Chondrocyte (in vitro differentiated cells): ENCODE measurements at regions not wholly inside any gene's neighbourhood (a gene's known extent, or its start where the extent isn't known, plus 50 kb on each side); places are given as distances from the start of the nearest gene placed in this dataset.
A peak's percentile ranks its signal among the peaks of the same experiment; 100 is the strongest.

ENCODE experiments used
- DNase-seq: peaks from one replicate; pipeline ENCODE4 v3.0.0; 2021; ENCODE audit warnings: mixed read lengths, low spot score
- H3K27ac Mint-ChIP-seq: one replicate; pipeline ENCODE4 v1.8.0; 2021; ENCODE audit warnings: mild to moderate bottlenecking, moderate library complexity, mixed read lengths; ENCODE audit not compliant: unreplicated experiment
- H3K27me3 Mint-ChIP-seq: 2 replicates; pipeline ENCODE4 v1.8.0; 2021; ENCODE audit warnings: low read depth, mixed read lengths
- H3K36me3 Mint-ChIP-seq: 2 replicates; pipeline ENCODE4 v1.8.0; 2021; ENCODE audit warnings: low read depth, mixed read lengths
- H3K4me1 Mint-ChIP-seq: 2 replicates; pipeline ENCODE4 v1.8.0; 2021; ENCODE audit warnings: low read depth, mild to moderate bottlenecking, mixed read lengths
- H3K4me3 Mint-ChIP-seq: one replicate; pipeline ENCODE4 v1.8.0; 2021; ENCODE audit warnings: mild to moderate bottlenecking, moderate library complexity, mixed read lengths; ENCODE audit not compliant: unreplicated experiment
- H3K9me3 Mint-ChIP-seq: 2 replicates; pipeline ENCODE4 v1.8.0; 2021; ENCODE audit warnings: low read depth, mixed read lengths
- CTCF ChIP-seq: fragments of 200-600 bp; sonication (generic); IDR thresholded peaks from 2 replicates; pipeline ENCODE4 v1.5.0; 2021; ENCODE audit warnings: antibody characterized with exemption, mild to moderate bottlenecking, moderate library complexity

GRCh38 chr11:106449763-106450162 is 372.3 kb downstream of the AASDHPPT start:
- H3K4me3 Mint-ChIP-seq, result no peak overlapping the region
- H3K27me3 Mint-ChIP-seq, result no peaks in the 10 kb centered on the region
- H3K27ac Mint-ChIP-seq, result peak overlapping the region; percentile 23
- peaks cover 17% of the 10 kb centered on the region for H3K9me3 Mint-ChIP-seq
- H3K36me3 Mint-ChIP-seq, result peaks cover 4% of the 10 kb centered on the region
- no peak for TF ChIP-seq CTCF
- H3K4me1 Mint-ChIP-seq, result peaks cover 5% of the 10 kb centered on the region
- DNase-seq, result no peak

- no peak for TF ChIP-seq CTCF
- H3K4me3 Mint-ChIP-seq, result no peak overlapping the region
- no peak for DNase-seq
- H3K4me1 Mint-ChIP-seq, result peaks cover 5% of the 10 kb centered on the region
- no peak overlapping the region for H3K27ac Mint-ChIP-seq
- H3K27me3 Mint-ChIP-seq, result no peaks in the 10 kb centered on the region
- H3K9me3 Mint-ChIP-seq, result peaks cover 21% of the 10 kb centered on the region
- H3K36me3 Mint-ChIP-seq, result peaks cover 4% of the 10 kb centered on the region
Measured at GRCh38 chr11:106451228-106451922, 373.9 kb downstream of the AASDHPPT start.

GRCh38 chr11:106456647-106457046 is 379.2 kb downstream of the AASDHPPT start:
- Mint-ChIP-seq H3K36me3 (peaks cover 4% of the 10 kb centered on the region), H3K4me1 (peaks cover 36% of the 10 kb centered on the region), H3K27ac (no peak overlapping the region), H3K4me3 (no peak overlapping the region), H3K9me3 (peaks cover 21% of the 10 kb centered on the region), H3K27me3 (no peaks in the 10 kb centered on the region)
- no peak for DNase-seq
- no peak for TF ChIP-seq CTCF

GRCh38 chr11:106457727-106458126 is 380.3 kb downstream of the AASDHPPT start:
- Mint-ChIP-seq H3K36me3 (peaks cover 4% of the 10 kb centered on the region), H3K9me3 (peaks cover 15% of the 10 kb centered on the region), H3K4me3 (no peak overlapping the region), H3K4me1 (peaks cover 47% of the 10 kb centered on the region), H3K27me3 (no peaks in the 10 kb centered on the region), H3K27ac (peak overlapping the region; percentile 72)
- TF ChIP-seq CTCF, result no peak
- no peak for DNase-seq

GRCh38 chr11:106459135-106459534 is 381.7 kb downstream of the AASDHPPT start:
- DNase-seq, result no peak
- H3K27ac Mint-ChIP-seq, result no peak overlapping the region
- peaks cover 4% of the 10 kb centered on the region for H3K36me3 Mint-ChIP-seq
- no peaks in the 10 kb centered on the region for H3K27me3 Mint-ChIP-seq
- TF ChIP-seq CTCF, result no peak
- peaks cover 8% of the 10 kb centered on the region for H3K9me3 Mint-ChIP-seq
- no peak overlapping the region for H3K4me3 Mint-ChIP-seq
- H3K4me1 Mint-ChIP-seq, result peaks cover 59% of the 10 kb centered on the region
